HCT116 (cell line): ENCODE measurements at regions not wholly inside any gene's neighbourhood (a gene's known extent, or its start where the extent isn't known, plus 50 kb on each side); places are given as distances from the start of the nearest gene placed in this dataset.

Experiments used
- ATAC-seq: fragments of 200-7000 bp; cut with Tn5 transposase; 2 replicates; pipeline ENCODE4 v1.9.1; 2020; ENCODE audit warnings: mild to moderate bottlenecking, moderate library complexity
- BruUV-seq: library from RNA; stranded (reverse); fragments of 400-500 nt; replicated peaks from 2 replicates; lab custom pipeline; 2021; lab: Mats Ljungman, UMichigan
- CTCF ChIA-PET: fragments of 300-600 bp; sonication (Branson Sonifier 250); formaldehyde crosslinking; loops from one replicate; lab custom pipeline; 2021; ENCODE audit warnings: antibody characterized with exemption; lab: Charles Lee
- POLR2A ChIA-PET: fragments of 300-600, 350-600 bp; sonication (Branson Sonifier 250); formaldehyde crosslinking; loops from one replicate; lab custom pipeline; 2021; ENCODE audit warnings: antibody characterized with exemption; lab: Charles Lee
- RAD21 ChIA-PET, 2 experiments: fragments of 300-600 bp; sonication (Branson Sonifier 250); formaldehyde crosslinking; loops; one replicate each; lab custom pipeline; 2023; ENCODE audit warnings: low total read pairs in 2 of 2; ENCODE audit not compliant: uncharacterized antibody in 2 of 2, unreplicated experiment in 2 of 2, low non-redundant PET in 1 of 2; lab: Charles Lee
- DNase-seq: peaks from one replicate; pipeline ENCODE4 v3.0.0-alpha.2; 2010; ENCODE audit warnings: low read depth, low spot score
- H2AFZ ChIP-seq: fragments of 200-600 bp; shearing (Covaris generic), sonication (generic); 2 replicates; pipeline ENCODE4 v1.6.1; 2017; ENCODE audit warnings: low read depth, mixed run types, mixed read lengths, antibody characterized with exemption, low read length; ENCODE audit not compliant: poor library complexity, severe bottlenecking
- H3K27ac ChIP-seq: 2 replicates; pipeline ENCODE4 v1.5.1; 2012; ENCODE audit warnings: low read depth, low read length
- H3K27me3 ChIP-seq: fragments of 200-600 bp; sonication (generic); 2 replicates; pipeline ENCODE4 v1.6.1; 2016; ENCODE audit warnings: mixed run types, low read length, mixed read lengths; ENCODE audit not compliant: insufficient read depth
- H3K36me3 ChIP-seq, 2 experiments: fragments of 200-500 bp in 1 of 2; fragments of 200-600 bp in 1 of 2; sonication (Bioruptor generic) in 1 of 2; sonication (generic) in 1 of 2; 2 replicates each; pipeline versions ENCODE4 v1.5.1 to v1.6.1; 2014 to 2016; ENCODE audit warnings: low read length in 2 of 2, inconsistent platforms in 1 of 2, mixed read lengths in 1 of 2, mixed run types in 1 of 2; ENCODE audit not compliant: insufficient read depth in 2 of 2, control insufficient read depth in 1 of 2
- H3K4me1 ChIP-seq, 2 experiments: fragments of 200-600 bp in 1 of 2; sonication (generic) in 1 of 2; 2 replicates each; pipeline versions ENCODE4 v1.5.1 to v1.6.1; 2012 to 2017; ENCODE audit warnings: low read length in 2 of 2, inconsistent platforms in 1 of 2, mild to moderate bottlenecking in 1 of 2, mixed read lengths in 1 of 2, mixed run types in 1 of 2, moderate library complexity in 1 of 2; ENCODE audit not compliant: insufficient read depth in 2 of 2, control insufficient read depth in 1 of 2
- H3K4me2 ChIP-seq: fragments of 200-600 bp; sonication (generic); 2 replicates; pipeline ENCODE4 v1.6.1; 2017; ENCODE audit warnings: mixed run types, low read length, mixed read lengths
- H3K4me3 ChIP-seq, 2 experiments: fragments of 200-600 bp in 1 of 2; sonication (generic) in 1 of 2; replicated peaks in 1 of 2; 2 replicates each; pipeline ENCODE4 v1.5.1; 2011 to 2016; ENCODE audit warnings: low read length in 2 of 2, control low read depth in 1 of 2, low read depth in 1 of 2, mild to moderate bottlenecking in 1 of 2, mixed read lengths in 1 of 2, mixed run types in 1 of 2
- H3K79me2 ChIP-seq: fragments of 200-600 bp; sonication (generic); 2 replicates; pipeline ENCODE4 v1.6.1; 2017; ENCODE audit warnings: mild to moderate bottlenecking, mixed run types, low read length, moderate library complexity, mixed read lengths; ENCODE audit not compliant: insufficient read depth
- H3K9ac ChIP-seq: fragments of 200-600 bp; sonication (generic); 2 replicates; pipeline ENCODE4 v1.6.1; 2016; ENCODE audit warnings: low read length, mixed read lengths
- H3K9me2 ChIP-seq: fragments of 200-600 bp; sonication (generic), shearing (Covaris generic); 2 replicates; pipeline ENCODE4 v1.6.1; 2017; ENCODE audit warnings: mixed run types, mild to moderate bottlenecking, moderate library complexity; ENCODE audit not compliant: insufficient read depth
- H3K9me3 ChIP-seq, 2 experiments: fragments of 200-500 bp in 1 of 2; fragments of 200-600 bp in 1 of 2; sonication (Bioruptor generic) in 1 of 2; sonication (generic) in 1 of 2; 2 replicates each; pipeline ENCODE4 v1.6.1; 2014 to 2017; ENCODE audit warnings: low read length in 2 of 2, mixed read lengths in 2 of 2, inconsistent platforms in 1 of 2, low read depth in 1 of 2, mild to moderate bottlenecking in 1 of 2, mixed run types in 1 of 2, moderate library complexity in 1 of 2; ENCODE audit not compliant: control insufficient read depth in 1 of 2, insufficient read depth in 1 of 2
- H4K20me1 ChIP-seq: fragments of 200-600 bp; sonication (generic), shearing (Covaris generic); 2 replicates; pipeline ENCODE4 v1.6.1; 2017; ENCODE audit warnings: mixed run types, mild to moderate bottlenecking, moderate library complexity; ENCODE audit not compliant: insufficient read depth
- ATF3 ChIP-seq: IDR thresholded peaks from 2 replicates; pipeline ENCODE4 v1.6.1; 2012
- CBX3 ChIP-seq: IDR thresholded peaks from 2 replicates; pipeline ENCODE4 v1.6.1; 2012; ENCODE audit warnings: low read depth
- CTCF ChIP-seq, 3 experiments: fragments of 200-600 bp in 1 of 3; sonication (generic) in 1 of 3; IDR thresholded peaks in 2 of 3; conservative IDR thresholded peaks in 1 of 3; 2 replicates each; pipeline ENCODE4 v1.5.1; 2012 to 2017; ENCODE audit warnings: low read depth in 2 of 3, low read length in 2 of 3, antibody characterized with exemption in 1 of 3, borderline replicate concordance in 1 of 3, control low read depth in 1 of 3, mild to moderate bottlenecking in 1 of 3, mixed read lengths in 1 of 3, mixed run types in 1 of 3, moderate library complexity in 1 of 3; ENCODE audit not compliant: insufficient read depth in 1 of 3
- EGR1 ChIP-seq: IDR thresholded peaks from 2 replicates; pipeline ENCODE4 v1.6.1; 2012; ENCODE audit warnings: low read depth
- EZH2 ChIP-seq: fragments of 200-600 bp; sonication (generic); IDR thresholded peaks from 2 replicates; pipeline ENCODE4 v1.6.1; 2017; ENCODE audit warnings: antibody characterized with exemption, mixed run types
- EZH2phosphoT487 ChIP-seq: fragments of 200-600 bp; IDR thresholded peaks from 2 replicates; pipeline ENCODE4 v1.6.1; 2018; ENCODE audit warnings: antibody characterized with exemption, borderline replicate concordance
- MAX ChIP-seq: IDR thresholded peaks from 2 replicates; pipeline ENCODE4 v1.6.1; 2012
- POLR2AphosphoS5 ChIP-seq: IDR thresholded peaks from 2 replicates; pipeline ENCODE4 v1.6.1; 2011; ENCODE audit warnings: mild to moderate bottlenecking, low read depth, low read length, moderate library complexity
- RAD21 ChIP-seq: IDR thresholded peaks from 2 replicates; pipeline ENCODE4 v1.6.1; 2012; ENCODE audit warnings: low read depth, mild to moderate bottlenecking
- REST ChIP-seq: IDR thresholded peaks from 2 replicates; pipeline ENCODE4 v1.6.1; 2012; ENCODE audit warnings: low read depth
- SIN3A ChIP-seq: IDR thresholded peaks from 2 replicates; pipeline ENCODE4 v1.6.1; 2012; ENCODE audit warnings: low read depth
- SP1 ChIP-seq: IDR thresholded peaks from 2 replicates; pipeline ENCODE4 v1.6.1; 2012; ENCODE audit warnings: low read depth
- SRF ChIP-seq: IDR thresholded peaks from 2 replicates; pipeline ENCODE4 v1.6.1; 2012; ENCODE audit warnings: low read depth
- TCF7L2 ChIP-seq: IDR thresholded peaks from 2 replicates; pipeline ENCODE4 v1.7.0; 2011; ENCODE audit warnings: borderline replicate concordance, inconsistent platforms; ENCODE audit not compliant: insufficient read depth, insufficient read length; ENCODE audit errors: extremely low read depth
- YY1 ChIP-seq: IDR thresholded peaks from 2 replicates; pipeline ENCODE4 v1.6.1; 2011; ENCODE audit warnings: low read length, low read depth, moderate library complexity, mild to moderate bottlenecking; ENCODE audit not compliant: insufficient replicate concordance; ENCODE audit errors: extremely low read depth
- ZBTB33 ChIP-seq: IDR thresholded peaks from 2 replicates; pipeline ENCODE4 v1.6.1; 2011; ENCODE audit warnings: mild to moderate bottlenecking, low read length, moderate library complexity; ENCODE audit not compliant: insufficient replicate concordance; ENCODE audit errors: extremely low read depth
- ZFX ChIP-seq: fragments of 450-650 bp; IDR thresholded peaks from 2 replicates; pipeline ENCODE4 v1.6.1; 2017
- ZNF274 ChIP-seq: fragments of 200-500 bp; sonication (Bioruptor generic); IDR thresholded peaks from 2 replicates; pipeline ENCODE4 v1.6.1; 2014; ENCODE audit warnings: mild to moderate bottlenecking, low read depth, low read length, inconsistent platforms
- intact Hi-C: fragments of 100-400 bp; cut with micrococcal nuclease; formaldehyde crosslinking; loops from 2 replicates; pipeline ENCODE4 v1.10.0; 2022

GRCh38 chr20:54763366-54763765, 288.0 kb downstream of the DOK5 start:
- Histone ChIP-seq H3K4me3 (no peak overlapping the region), H3K9ac (no peak overlapping the region), H3K27me3 (no peaks in the 10 kb centered on the region), H3K4me1 (no peaks in the 10 kb centered on the region), H3K27ac (no peak overlapping the region), H2AFZ (no peak overlapping the region), H3K9me2 (no peaks in the 10 kb centered on the region), H3K36me3 (no peaks in the 10 kb centered on the region)
- RAD21 ChIA-PET, result no interaction called here
- CTCF ChIA-PET, result no interaction called here
- no peak for ATAC-seq
- no peak for DNase-seq
- TF ChIP-seq SIN3A (no peak), EGR1 (no peak), ZFX (no peak), SRF (no peak), SP1 (no peak), MAX (no peak), CTCF (IDR thresholded peaks at IDR 0.05 in 2 of 3, conservative IDR thresholded peaks at IDR 0.05 in 1 of 3; ENCODE audit: borderline replicate concordance in 1 of 3, insufficient read depth in 1 of 3, low read depth in 2 of 3, low read length in 2 of 3) (no peak), POLR2AphosphoS5 (no peak), CBX3 (no peak), YY1 (no peak), EZH2 (no peak), REST (no peak), ZNF274 (no peak), TCF7L2 (no peak), RAD21 (no peak), ZBTB33 (no peak), EZH2phosphoT487 (no peak), ATF3 (no peak)
- TF ChIP-seq, all 23 proteins: peak for 0
- POLR2A ChIA-PET, result no interaction called here
- H4K20me1 ChIP-seq, result no peaks in the 10 kb centered on the region
- H3K4me2 ChIP-seq, result no peak overlapping the region
- no peaks in the 10 kb centered on the region for H3K79me2 ChIP-seq
- no TSS peak for BruUV-seq
- H3K9me3 ChIP-seq, result peaks cover 3 to 12% of the 10 kb centered on the region in 2 experiments; a peak in 2 of 4 replicates
- intact Hi-C loops, result no loop called here
